Posterior cingulate gyrus (tissue), 11 donors: ENCODE measurements at regions not wholly inside any gene's neighbourhood (a gene's known extent, or its start where the extent isn't known, plus 50 kb on each side); places are given as distances from the start of the nearest gene placed in this dataset.
A peak's percentile ranks its signal among the peaks of the same experiment; 100 is the strongest.
"Not testable (repeated sequence)": the region's sequence is repeated elsewhere in the genome, so short reads cannot be mapped to it uniquely, and the experiment has no call there.

Experiments
- DNase-seq, 10 donors: peaks; one replicate each; pipeline versions ENCODE4 v3.0.0 to v3.0.0-alpha.2; 2020 to 2021; ENCODE audit warnings: mixed read lengths in 3 of 10
- intact Hi-C: fragments of 100-400 bp; cut with DNase I; formaldehyde crosslinking; loops from one replicate; pipeline ENCODE4 v1.15.1; 2023

DNA sequence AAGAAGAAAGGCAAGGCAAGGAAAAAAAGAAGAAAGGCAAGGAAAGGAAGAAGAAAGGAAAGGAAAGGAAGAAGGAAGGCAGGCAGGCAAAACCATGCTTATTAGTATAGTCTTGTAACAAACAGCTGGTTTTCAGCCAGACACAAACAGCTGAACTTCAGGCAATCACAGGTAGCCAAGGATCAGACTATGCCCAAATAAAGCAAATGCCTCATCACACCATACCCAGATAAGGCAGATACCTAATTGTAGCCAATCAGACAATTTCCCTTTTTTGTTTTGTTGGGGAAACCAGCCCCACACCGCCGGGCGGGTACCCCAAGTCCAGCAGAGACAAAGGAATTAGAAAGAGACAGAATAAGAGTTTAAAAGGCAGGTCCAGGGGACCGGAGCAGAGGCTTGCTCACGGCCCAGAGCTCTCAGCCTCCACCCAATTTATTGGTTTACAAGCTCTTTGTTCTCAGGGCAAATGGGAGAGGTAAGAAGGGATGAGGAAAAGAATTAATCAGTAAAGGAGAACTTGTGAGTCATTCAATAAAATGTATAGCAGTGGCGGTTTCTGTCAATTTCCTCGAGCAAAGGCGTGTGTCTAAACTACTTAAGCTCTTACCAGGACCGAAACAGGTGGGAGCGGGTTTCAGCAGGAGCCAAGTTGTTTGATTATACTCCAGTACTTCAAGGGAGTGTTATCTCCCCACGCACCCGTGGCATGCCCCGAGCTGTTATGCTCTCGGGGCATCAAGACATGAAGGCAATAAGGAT lies 886.8 kb downstream of the KCNT2 start:
- intact Hi-C loops: no loop called here
- DNase-seq: no peak

DNA sequence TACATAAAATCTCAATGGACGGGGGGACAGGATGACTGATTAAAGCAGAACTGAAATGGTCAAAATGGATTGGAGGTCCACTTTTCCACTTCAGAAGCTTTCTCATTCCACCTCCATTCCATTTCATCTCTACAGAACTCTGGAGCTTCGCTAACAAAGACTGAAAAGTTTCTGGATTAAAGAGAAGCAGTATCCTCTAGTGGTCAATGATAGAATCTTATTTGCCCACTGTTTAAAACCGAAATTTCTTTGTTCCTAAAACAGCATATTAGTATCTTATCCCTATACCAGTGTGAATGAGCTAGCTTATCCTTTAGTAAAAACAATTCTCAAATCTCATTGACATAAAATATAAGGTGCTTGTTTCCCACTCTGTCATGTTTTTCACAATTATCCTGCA lies 890.6 kb downstream of the KCNT2 start:
- DNase-seq: no peak
- intact Hi-C loops: no loop called here

DNA sequence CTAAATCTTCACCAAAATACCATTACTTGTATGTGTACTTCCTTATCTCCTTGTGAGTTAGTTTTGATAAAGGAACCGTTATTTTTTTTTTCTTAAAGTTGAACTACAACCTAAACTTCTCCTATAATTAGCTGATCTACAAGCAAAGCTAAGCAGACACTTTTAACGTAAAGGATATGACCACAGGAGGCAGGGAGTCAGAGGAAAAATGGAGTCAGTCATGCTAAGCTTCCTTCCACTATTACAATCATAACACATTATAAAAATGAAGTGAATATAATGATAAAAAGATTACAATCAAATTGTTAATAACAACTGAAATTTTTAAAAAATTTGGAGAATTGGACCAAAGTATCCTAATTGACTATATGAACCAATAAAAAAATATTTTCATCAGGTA lies 892.6 kb downstream of the KCNT2 start:
- no peak for DNase-seq
- intact Hi-C loops: no loop called here

DNA sequence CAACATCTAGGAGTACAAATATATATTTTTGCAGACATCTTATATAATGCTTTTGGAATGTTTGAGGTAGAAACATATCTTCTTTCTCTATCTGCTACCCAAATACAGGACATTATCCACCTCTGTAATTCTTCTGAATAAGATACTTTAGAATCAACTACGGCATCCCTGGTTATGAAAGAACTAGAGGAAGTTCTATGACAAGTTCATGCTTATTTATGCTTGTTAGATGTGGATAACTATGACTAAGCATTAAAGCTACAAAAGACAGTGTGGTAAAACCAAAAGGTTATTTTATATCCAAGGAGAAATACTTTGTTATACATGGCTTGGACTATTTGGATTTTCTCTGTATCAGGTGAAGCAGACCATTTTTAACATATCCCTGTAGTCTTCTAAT lies 894.0 kb downstream of the KCNT2 start:
- no peak for DNase-seq
- intact Hi-C loops: no loop called here

DNA sequence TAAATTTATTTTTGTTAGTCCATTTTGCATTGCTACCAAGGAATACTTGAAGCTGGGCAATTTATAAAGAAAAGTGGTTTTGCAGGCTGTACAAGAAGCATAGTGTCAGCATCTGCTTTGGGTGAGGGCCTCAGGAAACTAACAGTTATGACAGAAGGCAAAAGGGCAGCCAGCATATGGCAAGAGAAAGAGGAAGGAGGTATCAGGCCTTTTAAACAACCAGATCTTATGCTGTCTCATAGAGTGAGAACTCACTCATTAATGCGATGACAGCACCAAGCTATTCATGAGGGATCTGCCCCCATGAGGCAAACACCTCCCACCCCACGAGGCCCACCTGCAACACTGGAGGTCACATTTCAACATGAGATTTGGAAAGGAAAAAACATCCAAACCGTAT lies 898.4 kb downstream of the KCNT2 start:
- DNase-seq: no peak

DNA sequence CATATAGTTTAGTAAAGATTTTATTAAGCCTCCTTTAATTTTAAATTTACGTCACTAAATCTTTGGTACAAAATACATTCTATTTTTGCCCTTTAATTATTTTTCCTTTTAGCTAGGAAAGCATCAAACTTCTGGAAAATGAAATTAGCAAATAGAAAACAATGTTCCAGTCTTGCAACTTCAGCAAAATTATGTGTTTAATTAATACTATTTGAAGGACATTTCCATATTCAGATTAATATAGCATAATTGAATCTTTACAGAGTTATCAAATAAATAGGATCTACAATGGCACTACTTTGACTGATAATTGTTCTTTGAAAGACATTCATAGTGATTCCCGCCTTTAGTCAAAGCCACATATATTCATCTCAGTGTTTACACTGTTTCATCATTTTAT lies 904.2 kb downstream of the KCNT2 start:
- intact Hi-C loops: no loop called here
- DNase-seq: no peak

More for the DNA sequence above, 898.4 kb downstream of the KCNT2 start:
- intact Hi-C loops: no loop called here

DNA sequence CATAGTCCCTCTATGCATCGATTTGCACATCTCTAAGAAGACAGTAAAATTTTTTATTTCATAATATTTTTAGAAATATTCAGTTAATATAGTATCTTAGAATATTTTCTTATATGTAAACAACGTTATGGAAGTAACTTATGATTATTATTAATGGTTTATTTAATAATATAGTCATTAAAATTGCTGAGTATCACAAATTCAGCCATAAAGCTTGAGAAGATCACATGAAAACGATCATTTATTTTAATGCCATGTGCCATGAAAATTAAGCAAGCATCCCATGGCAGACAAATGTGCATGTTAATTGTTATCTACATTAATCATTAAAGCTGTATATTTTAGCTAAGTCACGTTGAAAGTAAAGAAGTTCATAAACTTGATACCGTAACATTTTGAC lies 907.1 kb downstream of the KCNT2 start:
- DNase-seq: no peak
- intact Hi-C loops: no loop called here

DNA sequence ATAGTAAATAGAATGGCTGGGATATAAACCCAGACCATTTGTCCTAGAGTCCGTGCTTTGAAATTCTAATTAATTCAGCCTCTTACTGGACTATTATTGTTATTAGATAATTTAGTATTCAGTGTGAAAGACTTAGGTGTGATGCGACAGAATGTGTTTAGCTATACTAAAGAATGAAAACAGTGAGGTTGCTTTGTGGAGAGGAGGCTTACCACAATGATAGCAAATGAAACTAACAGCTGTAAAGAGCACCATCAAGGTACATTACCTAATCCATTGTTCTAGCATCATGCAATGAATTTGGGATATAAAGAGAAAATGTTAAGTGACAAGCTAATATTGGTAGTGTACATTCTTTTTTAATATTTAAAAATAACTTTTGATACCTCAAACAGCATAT lies 911.1 kb downstream of the KCNT2 start:
- intact Hi-C loops: no loop called here
- DNase-seq: no peak

DNA sequence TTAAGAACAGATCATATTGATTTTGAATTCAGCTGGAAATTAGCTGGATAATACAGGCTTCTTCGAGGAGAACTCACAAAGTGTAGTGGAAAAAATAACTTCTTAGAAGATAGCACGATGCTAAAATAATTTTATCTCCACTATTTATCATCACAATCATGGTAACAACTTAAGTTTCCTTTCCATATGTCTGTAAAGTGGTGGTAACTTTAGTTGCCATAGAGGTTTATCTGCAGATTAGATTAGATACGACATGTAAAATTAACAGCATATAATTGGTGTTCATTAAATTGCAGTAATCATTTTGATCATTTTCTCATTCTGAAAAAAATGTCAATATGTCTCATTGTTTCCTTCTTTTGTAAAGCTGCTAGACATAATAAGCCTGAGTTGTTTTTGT lies 921.5 kb downstream of the KCNT2 start:
- DNase-seq: no peak
- intact Hi-C loops: no loop called here

DNA sequence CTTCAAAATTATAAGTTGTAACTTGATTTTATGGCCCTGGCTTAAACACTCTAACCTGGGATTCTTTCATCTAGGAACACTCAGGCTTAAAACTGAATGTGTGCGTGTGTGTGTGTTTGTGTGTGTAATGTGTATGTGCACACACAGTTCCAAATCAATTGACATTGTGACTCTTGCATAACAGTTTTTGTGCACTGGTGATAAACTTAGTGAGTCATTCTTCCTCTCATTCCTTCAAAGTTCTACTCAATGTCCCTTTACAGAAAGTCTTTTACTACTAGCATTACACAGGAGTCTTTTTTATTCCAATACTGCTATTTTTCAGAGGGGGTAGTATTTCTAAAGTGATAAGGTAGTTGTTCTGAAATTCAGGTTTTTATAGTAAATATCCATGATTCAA lies 943.6 kb downstream of the KCNT2 start:
- no peak for DNase-seq
- intact Hi-C loops: no loop called here

DNA sequence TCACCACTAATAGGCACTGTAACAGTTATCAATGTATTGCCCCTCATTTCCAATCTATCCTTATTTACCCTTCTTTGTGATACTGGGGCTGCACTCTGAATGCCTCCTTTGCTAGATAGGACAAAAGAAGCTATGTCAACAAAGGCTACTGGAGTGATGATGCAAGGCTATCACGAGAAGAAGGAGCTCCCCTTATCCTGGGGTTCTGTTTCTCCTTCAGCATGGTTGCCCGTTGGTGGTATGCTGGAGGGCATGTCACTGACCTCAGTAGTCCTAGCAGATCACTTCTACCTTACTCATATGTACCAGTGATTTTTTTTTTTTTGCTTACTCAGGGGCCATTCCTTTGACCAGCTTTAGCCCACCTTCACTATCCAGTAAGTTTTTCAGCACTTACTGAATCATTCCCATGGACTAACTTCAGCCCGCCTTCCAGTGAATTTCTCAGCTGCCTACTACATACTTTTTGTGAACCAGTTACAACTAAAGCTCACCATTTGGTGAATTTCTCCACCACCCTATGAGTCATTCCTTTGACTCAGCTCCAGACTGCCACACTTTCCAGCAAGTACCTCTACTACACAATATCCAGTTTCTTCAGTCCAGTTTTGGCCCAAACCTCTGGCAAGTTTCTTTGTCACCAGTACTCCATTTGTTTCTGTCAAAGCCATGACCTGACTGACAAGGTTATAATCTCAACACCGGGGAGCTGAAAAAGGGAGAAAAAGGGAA lies 944.5 kb downstream of the KCNT2 start:
- peak in 2 of 10 donors; percentile 4 to 8 for DNase-seq
- intact Hi-C loops: no loop called here

DNA sequence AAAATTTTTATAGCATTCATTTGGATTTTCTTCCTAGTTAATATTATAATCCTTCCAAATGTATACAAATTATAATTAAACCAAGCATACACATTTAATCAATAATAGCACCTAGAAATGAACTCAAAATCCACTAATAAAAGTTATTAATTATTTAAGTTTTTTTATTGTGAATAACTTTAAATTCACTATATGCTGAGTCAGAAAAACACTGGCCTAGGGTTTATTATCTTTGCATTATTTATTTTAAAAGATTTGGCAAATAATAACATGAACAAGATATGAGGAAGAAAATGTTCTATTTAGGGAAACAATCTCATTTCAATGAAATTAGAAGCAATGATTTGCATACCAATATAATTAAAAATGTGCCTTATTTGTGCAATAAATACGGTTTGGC lies 951.5 kb downstream of the KCNT2 start:
- DNase-seq: no peak
- intact Hi-C loops: no loop called here

DNA sequence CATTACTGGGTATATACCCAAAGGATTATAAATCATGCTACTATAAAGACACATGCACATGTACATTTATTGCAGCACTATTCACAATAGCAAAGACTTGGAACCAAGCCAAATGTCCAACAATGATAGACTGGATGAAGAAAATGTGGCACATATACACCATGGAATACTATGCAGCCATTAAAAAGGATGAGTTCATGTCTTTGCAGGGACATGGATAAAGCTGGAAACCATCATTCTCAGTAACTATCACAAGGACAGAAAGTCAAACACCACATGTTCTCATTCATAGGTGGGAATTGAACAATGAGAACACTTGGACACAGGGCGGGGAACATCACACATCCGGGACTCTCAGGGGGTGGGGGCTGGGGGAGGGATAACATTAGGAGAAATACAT lies 959.4 kb downstream of the KCNT2 start:
- intact Hi-C loops, DNase-seq: not testable (repeated sequence)

DNA sequence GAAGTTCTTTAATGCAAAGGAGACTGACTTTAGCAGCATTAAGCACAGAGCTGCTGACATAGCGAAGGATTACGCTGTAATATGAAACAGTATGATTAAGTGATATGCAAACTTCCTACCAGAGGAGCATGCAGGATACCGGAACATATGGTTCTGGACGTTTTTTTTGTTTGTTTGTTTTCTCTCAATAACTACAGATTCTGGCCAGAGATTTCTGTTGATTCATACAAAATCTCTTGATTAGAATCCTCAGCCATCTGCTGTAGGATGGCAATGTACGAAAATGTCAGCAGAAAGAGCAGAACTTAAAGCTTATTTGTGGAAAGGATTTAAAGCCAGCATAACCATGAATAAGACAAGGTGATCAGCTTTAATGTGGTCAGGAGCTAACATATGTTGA lies 970.7 kb downstream of the KCNT2 start:
- intact Hi-C loops: no loop called here

DNA sequence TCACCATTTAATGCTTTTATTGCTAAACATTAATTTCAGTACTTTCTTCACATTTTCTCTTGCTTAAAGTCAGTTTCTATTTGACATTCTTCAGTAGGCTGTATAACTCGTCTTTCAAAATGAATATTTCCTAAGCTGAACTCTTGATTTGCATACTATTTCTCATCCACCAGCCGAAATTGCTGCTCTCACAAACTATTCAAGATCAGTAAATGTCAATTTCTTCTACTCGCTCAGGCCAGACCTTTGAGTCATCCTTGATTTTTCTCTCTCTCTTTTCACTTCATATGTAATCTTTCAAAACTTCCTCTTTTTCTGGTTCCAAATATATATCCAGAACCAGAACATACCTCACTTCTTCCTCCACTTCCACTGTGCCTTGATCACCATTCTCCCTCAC lies 990.0 kb downstream of the KCNT2 start:
- intact Hi-C loops: no loop called here
- no peak for DNase-seq

More for the DNA sequence above, 970.7 kb downstream of the KCNT2 start:
- DNase-seq: no peak

DNA sequence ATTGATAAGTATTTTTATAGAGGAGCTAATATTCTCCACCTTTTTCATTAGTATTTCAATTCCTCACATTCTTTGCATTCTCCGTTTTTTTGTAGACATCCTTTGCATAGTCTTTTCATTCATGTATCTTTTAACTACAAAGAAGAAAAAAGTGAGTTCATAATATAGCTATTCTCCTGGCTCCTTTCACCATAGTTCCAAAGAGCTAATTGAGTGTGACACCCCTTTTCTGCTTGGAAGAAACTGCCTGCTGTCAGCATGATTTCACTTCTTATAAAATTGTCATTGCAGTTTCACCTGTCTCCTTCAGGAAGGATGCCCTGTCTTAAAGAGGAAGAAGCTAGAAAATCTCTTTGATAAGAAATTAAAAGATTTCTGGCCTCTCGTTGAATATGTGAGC lies 991.1 kb downstream of the KCNT2 start:
- no peak for DNase-seq
- intact Hi-C loops: no loop called here

DNA sequence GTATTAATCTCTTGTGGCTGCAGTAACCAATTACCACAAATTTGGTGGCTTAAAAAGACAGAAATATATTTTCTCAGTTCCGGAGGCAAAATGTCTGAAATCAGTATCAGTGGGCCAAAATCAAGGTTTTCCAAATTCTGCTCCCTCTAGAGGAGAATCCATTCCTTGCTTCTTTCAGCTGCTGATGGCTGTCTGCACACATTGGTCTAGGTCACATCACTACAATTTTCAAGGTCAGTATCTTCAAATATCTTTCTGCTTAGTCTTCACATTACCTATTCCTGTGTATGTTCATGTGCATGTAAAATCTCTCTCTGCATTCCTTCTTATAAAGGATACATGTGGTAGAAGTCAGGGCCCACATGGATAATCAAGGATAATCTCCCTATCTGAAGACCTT lies 999.4 kb downstream of the KCNT2 start:
- intact Hi-C loops: no loop called here
- no peak for DNase-seq

DNA sequence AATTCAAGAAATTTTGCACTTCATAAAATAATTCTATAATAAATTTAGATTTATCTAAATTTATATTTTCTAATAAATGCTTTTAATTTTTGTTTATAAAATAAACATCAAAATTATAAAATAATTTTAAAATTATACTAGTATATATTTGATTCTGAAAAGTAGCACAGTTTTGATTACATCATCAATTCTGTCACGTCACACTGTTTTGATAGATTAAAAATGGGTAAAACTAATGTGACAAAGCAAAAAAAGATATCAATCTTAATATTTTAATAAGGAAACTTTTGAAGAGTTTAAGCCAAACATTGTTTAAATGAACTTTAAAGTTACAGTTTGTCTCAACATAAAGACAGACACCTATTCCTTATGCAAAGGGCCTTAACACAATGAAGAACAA lies 1001.8 kb downstream of the KCNT2 start:
- intact Hi-C loops: no loop called here
- no peak for DNase-seq

DNA sequence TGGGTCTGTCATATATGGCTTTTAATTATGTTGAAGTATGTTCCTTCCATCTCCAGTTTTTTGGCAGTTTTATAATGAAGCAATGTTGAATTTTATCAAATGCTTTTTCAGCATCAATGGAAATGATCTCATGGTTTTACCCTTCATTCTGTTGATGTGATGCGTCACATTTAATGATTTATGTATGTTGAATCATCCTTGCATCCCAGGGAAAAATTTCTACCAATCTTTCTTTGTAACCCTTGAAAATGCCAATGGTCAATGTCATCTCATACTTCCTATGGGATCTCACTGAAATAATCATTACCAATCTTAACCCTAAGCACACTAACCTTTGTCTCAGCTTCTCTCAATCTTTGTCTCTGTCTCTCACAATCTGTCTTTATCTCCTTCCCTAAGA lies 1004.0 kb downstream of the KCNT2 start:
- intact Hi-C loops: no loop called here
- no peak for DNase-seq

DNA sequence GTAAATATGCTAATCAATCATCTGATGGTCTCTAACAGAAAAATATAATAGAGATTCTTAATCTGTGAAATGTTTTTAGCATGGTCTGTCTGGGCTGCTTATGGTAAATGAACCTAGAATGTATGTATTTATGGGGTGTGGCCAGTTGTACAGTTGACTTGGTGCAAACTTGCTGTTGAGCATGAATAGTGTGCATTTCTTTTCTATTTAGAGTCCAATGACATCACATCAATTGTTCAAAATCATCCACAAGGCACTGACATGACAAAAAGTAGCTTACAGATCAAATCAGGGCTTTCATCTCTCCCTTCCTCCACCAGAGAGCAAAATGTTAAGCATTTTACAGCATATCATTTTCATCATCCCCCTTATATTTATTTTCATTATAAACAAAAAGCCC lies 1010.3 kb downstream of the KCNT2 start:
- DNase-seq: no peak
- intact Hi-C loops: no loop called here

DNA sequence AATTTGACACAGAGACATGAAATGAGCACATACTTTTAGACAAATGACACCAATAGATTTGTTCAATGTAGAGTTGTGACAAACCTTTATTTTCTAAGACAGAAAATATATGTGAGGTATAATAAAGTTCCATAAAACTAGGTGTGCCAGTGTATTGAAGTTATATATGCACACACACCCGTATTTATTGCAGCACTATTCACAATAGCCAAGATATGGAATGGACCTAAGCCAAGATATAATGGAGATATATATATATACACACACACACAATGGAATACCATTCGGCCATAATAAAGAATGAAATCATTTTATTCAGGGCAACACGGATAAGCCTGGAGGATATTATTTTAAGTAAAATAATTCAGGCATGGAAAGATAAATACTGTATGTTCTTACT lies 1013.5 kb downstream of the KCNT2 start:
- no peak for DNase-seq
- intact Hi-C loops: no loop called here

DNA sequence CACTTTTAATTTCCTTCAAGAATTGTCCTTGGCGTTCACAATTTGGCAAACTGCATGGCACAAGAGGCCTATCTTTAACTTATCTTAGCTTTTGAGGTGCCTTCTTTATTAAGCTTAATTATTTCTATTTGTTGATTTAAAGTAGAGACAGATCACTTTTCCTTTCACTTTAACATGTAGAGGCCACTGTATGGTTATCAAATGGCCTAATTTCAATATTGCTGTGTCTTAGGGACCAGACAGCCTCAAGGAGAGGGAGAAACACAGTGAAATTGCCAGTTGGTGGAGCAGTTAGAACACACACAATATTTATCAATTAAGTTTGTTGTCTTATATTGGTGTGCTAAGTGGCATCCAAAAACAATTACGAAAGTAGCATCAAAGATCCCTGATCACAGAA lies 1013.9 kb downstream of the KCNT2 start:
- no peak for DNase-seq
- intact Hi-C loops: no loop called here
